Osteoblast (primary cell): ENCODE measurements at regions not wholly inside any gene's neighbourhood (a gene's known extent, or its start where the extent isn't known, plus 50 kb on each side); places are given as distances from the start of the nearest gene placed in this dataset.

Experiments used
- DNase-seq: peaks from one replicate; pipeline ENCODE4 v3.0.0; 2011; ENCODE audit warnings: low spot score, mixed read lengths; ENCODE audit not compliant: insufficient read length; ENCODE audit errors: missing footprints
- H2AFZ ChIP-seq: 2 replicates; pipeline ENCODE4 v1.6.0; 2011; ENCODE audit warnings: mild to moderate bottlenecking, low read length
- H3K27ac ChIP-seq: 2 replicates; pipeline ENCODE4 v1.5.1; 2011; ENCODE audit warnings: mild to moderate bottlenecking, low read depth, low read length, moderate library complexity
- H3K27me3 ChIP-seq: 2 replicates; pipeline ENCODE4 v1.6.0; 2012; ENCODE audit warnings: mild to moderate bottlenecking, control low read depth, inconsistent platforms, low read length, moderate library complexity; ENCODE audit not compliant: insufficient read depth
- H3K36me3 ChIP-seq: 2 replicates; pipeline ENCODE4 v1.5.1; 2011; ENCODE audit warnings: mild to moderate bottlenecking, low read length, control low read depth, moderate library complexity; ENCODE audit not compliant: insufficient read depth
- H3K4me1 ChIP-seq: 2 replicates; pipeline ENCODE4 v1.5.1; 2011; ENCODE audit warnings: mild to moderate bottlenecking, low read length, control low read depth, moderate library complexity; ENCODE audit not compliant: insufficient read depth
- H3K4me2 ChIP-seq: 2 replicates; pipeline ENCODE4 v1.6.0; 2011; ENCODE audit warnings: mild to moderate bottlenecking, low read length; ENCODE audit not compliant: insufficient read depth
- H3K4me3 ChIP-seq: fragments of 200-600 bp; sonication (generic); 3 replicates; pipeline ENCODE4 v1.5.1; 2012; ENCODE audit warnings: mild to moderate bottlenecking, low read length, inconsistent platforms; ENCODE audit not compliant: insufficient read depth
- H3K79me2 ChIP-seq: 2 replicates; pipeline ENCODE4 v1.6.0; 2012; ENCODE audit warnings: mild to moderate bottlenecking, low read length, control low read depth, inconsistent platforms; ENCODE audit not compliant: insufficient read depth
- H3K9me3 ChIP-seq: 2 replicates; pipeline ENCODE4 v1.5.1; 2011; ENCODE audit warnings: low read depth, low read length, control low read depth
- H4K20me1 ChIP-seq: 2 replicates; pipeline ENCODE4 v1.6.0; 2012; ENCODE audit warnings: mild to moderate bottlenecking, low read length, control low read depth; ENCODE audit not compliant: insufficient read depth
- TF ChIP-seq, protein P1 (sequence below): IDR thresholded peaks from 2 replicates; pipeline ENCODE4 v1.5.1; 2011; ENCODE audit warnings: mild to moderate bottlenecking, low read depth, low read length, moderate library complexity; ENCODE audit errors: extremely low read depth

DNA sequence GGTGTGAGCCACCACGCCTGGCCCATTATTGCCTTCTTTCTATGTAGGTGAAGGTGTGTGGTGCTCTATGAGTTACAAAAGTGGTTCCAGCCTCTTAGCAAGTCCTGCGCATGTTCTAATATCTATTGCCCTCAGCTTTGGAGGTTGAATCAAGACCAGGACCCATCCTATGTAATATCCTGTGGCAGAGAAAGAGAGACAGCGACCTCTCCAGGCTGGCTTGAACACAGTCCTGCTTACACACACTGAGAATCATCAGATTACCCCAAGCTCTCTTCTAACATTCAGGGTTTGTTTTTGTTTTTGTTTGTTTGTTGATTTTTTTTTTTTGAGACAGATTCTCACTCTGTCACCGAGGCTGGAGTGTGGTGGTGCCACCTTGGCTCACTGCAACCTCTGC, 94.7 kb upstream of the OSMR start:
- Histone ChIP-seq H3K79me2 (no peaks in the 10 kb centered on the region), H3K27me3 (peaks cover 3% of the 10 kb centered on the region), H3K4me1 (peaks cover 9% of the 10 kb centered on the region), H3K9me3 (no peaks in the 10 kb centered on the region), H3K4me2 (no peak overlapping the region), H3K36me3 (no peaks in the 10 kb centered on the region), H3K4me3 (no peak overlapping the region), H2AFZ (no peak overlapping the region), H4K20me1 (no peaks in the 10 kb centered on the region), H3K27ac (no peak overlapping the region)
- no peak for DNase-seq
- TF ChIP-seq, protein P1, sequence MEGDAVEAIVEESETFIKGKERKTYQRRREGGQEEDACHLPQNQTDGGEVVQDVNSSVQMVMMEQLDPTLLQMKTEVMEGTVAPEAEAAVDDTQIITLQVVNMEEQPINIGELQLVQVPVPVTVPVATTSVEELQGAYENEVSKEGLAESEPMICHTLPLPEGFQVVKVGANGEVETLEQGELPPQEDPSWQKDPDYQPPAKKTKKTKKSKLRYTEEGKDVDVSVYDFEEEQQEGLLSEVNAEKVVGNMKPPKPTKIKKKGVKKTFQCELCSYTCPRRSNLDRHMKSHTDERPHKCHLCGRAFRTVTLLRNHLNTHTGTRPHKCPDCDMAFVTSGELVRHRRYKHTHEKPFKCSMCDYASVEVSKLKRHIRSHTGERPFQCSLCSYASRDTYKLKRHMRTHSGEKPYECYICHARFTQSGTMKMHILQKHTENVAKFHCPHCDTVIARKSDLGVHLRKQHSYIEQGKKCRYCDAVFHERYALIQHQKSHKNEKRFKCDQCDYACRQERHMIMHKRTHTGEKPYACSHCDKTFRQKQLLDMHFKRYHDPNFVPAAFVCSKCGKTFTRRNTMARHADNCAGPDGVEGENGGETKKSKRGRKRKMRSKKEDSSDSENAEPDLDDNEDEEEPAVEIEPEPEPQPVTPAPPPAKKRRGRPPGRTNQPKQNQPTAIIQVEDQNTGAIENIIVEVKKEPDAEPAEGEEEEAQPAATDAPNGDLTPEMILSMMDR = no peak

DNA sequence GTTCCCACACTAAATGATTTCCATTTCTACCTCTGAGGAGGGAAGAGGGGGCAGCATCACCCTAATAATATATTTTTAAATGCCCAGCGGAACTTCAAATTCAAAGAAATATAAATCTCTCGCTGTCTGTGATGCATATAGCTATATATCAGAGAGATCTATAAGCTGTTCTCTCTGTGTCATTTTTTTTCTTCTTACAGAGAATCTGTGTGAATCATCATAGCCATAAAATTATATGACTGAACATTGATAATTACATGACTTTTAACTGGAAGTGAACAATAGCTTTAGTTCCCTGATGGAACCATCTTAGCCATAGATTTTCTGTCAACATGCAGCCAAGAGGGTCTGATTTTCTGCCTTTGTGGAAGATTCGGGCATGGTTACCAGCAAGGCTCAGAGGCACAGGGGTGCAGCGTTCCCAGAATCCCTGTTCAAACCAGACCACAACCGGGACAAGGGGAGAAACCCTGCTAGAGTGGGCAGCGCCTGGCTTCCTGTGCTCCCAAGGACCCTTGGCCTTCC, 93.7 kb upstream of the OSMR start:
- H2AFZ ChIP-seq = no peak overlapping the region
- H4K20me1 ChIP-seq = no peaks in the 10 kb centered on the region
- no peak for DNase-seq
- H3K79me2 ChIP-seq = no peaks in the 10 kb centered on the region
- H3K27me3 ChIP-seq = peaks cover 2% of the 10 kb centered on the region
- H3K4me3 ChIP-seq = no peak overlapping the region
- H3K36me3 ChIP-seq = no peaks in the 10 kb centered on the region
- peaks cover 12% of the 10 kb centered on the region for H3K4me1 ChIP-seq
- H3K9me3 ChIP-seq = no peaks in the 10 kb centered on the region
- TF ChIP-seq, protein P1 = no peak
- no peak overlapping the region for H3K4me2 ChIP-seq
- no peak overlapping the region for H3K27ac ChIP-seq

DNA sequence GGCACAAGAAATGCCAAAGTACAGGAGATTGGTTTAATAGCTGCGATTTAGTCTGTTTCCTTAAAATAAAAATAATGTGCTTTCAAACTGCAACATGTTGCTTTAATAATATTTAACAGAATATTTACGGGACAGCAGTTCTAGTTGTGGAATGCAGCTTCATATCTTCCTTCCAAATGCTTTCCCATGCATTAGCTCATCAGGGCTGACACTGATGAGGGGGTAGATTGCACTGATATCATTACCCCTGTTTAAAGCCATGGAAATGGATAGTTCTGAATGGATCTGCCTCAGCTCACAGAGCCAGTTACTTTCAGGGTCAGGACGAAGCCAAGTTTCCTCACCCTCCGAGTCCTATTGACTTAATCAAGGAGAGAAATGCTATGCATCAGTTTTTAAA, 93.2 kb upstream of the OSMR start:
- H3K36me3 ChIP-seq = no peaks in the 10 kb centered on the region
- no peaks in the 10 kb centered on the region for H3K9me3 ChIP-seq
- no peak for DNase-seq
- peaks cover 12% of the 10 kb centered on the region for H3K4me1 ChIP-seq
- H3K4me2 ChIP-seq = no peak overlapping the region
- TF ChIP-seq, protein P1 = no peak
- no peak overlapping the region for H2AFZ ChIP-seq
- no peak overlapping the region for H3K27ac ChIP-seq
- H3K4me3 ChIP-seq = no peak overlapping the region
- no peaks in the 10 kb centered on the region for H4K20me1 ChIP-seq
- H3K79me2 ChIP-seq = no peaks in the 10 kb centered on the region
- no peaks in the 10 kb centered on the region for H3K27me3 ChIP-seq

DNA sequence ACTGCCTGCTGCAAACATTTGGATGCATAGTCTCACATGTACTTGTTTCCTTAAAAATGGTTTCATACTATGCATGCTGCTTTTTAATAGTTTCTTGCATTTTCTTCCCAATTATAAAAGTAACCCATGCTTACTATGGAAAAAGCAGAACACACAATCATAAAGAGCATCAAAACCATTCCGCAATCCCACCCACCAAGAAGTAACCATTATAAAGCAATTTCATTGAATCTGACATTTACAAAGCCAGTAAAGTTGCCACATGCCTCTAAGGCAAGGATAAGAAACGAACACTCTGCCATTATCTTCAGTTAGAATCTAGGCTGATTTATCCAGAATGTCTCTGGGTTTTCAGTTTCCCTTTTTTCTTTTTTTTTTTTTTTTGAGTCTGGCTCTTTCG, 92.7 kb upstream of the OSMR start:
- TF ChIP-seq, protein P1 = no peak
- Histone ChIP-seq H3K4me2 (no peak overlapping the region), H3K36me3 (no peaks in the 10 kb centered on the region)

More for the DNA sequence above, 92.7 kb upstream of the OSMR start:
- H3K27me3 ChIP-seq = no peaks in the 10 kb centered on the region
- no peak overlapping the region for H2AFZ ChIP-seq
- H3K9me3 ChIP-seq = no peaks in the 10 kb centered on the region
- peaks cover 12% of the 10 kb centered on the region for H3K4me1 ChIP-seq
- H3K4me3 ChIP-seq = no peak overlapping the region
- no peaks in the 10 kb centered on the region for H4K20me1 ChIP-seq
- DNase-seq = no peak
- H3K79me2 ChIP-seq = no peaks in the 10 kb centered on the region
- H3K27ac ChIP-seq = no peak overlapping the region
